ENCODE measurements at regions not wholly inside any gene's neighbourhood (a gene's known extent, or its start where the extent isn't known, plus 50 kb on each side); places are given as distances from the start of the nearest gene placed in this dataset.

- Mint-ChIP-seq H3K9me3 (ENCODE audit: unreplicated experiment) (no peaks in the 10 kb centered on the region), H3K4me1 (ENCODE audit: unreplicated experiment) (no peaks in the 10 kb centered on the region), H3K4me3 (ENCODE audit: unreplicated experiment) (no peak overlapping the region), H3K27me3 (ENCODE audit: unreplicated experiment) (no peaks in the 10 kb centered on the region), H3K27ac (ENCODE audit: unreplicated experiment) (no peak overlapping the region), H3K36me3 (ENCODE audit: unreplicated experiment) (no peaks in the 10 kb centered on the region)
- no peak for TF ChIP-seq CTCF (IDR thresholded peaks at IDR 0.05)
- DNase-seq (ENCODE audit: extremely low spot score, unreplicated experiment), result no peak
These were observed 387.8 kb upstream of the ADGRL2 start for GRCh38 chr1:81412954-81413353.

- Mint-ChIP-seq H3K36me3 (ENCODE audit: unreplicated experiment) (no peaks in the 10 kb centered on the region), H3K4me3 (ENCODE audit: unreplicated experiment) (no peak overlapping the region), H3K27ac (ENCODE audit: unreplicated experiment) (no peak overlapping the region), H3K4me1 (ENCODE audit: unreplicated experiment) (no peaks in the 10 kb centered on the region), H3K27me3 (ENCODE audit: unreplicated experiment) (peaks cover 2% of the 10 kb centered on the region), H3K9me3 (ENCODE audit: unreplicated experiment) (no peaks in the 10 kb centered on the region)
- TF ChIP-seq CTCF (IDR thresholded peaks at IDR 0.05), result no peak
- no peak for DNase-seq (ENCODE audit: extremely low spot score, unreplicated experiment)
These were observed 389.8 kb upstream of the ADGRL2 start for GRCh38 chr1:81410941-81411340.

GRCh38 chr1:81410351-81410750, 390.4 kb upstream of the ADGRL2 start:
- no peaks in the 10 kb centered on the region for H3K36me3 Mint-ChIP-seq (ENCODE audit: unreplicated experiment)
- H3K4me3 Mint-ChIP-seq (ENCODE audit: unreplicated experiment), result no peak overlapping the region
- no peak for TF ChIP-seq CTCF (IDR thresholded peaks at IDR 0.05)
- no peaks in the 10 kb centered on the region for H3K4me1 Mint-ChIP-seq (ENCODE audit: unreplicated experiment)
- no peak for DNase-seq (ENCODE audit: extremely low spot score, unreplicated experiment)
- H3K9me3 Mint-ChIP-seq (ENCODE audit: unreplicated experiment), result no peaks in the 10 kb centered on the region
- H3K27ac Mint-ChIP-seq (ENCODE audit: unreplicated experiment), result no peak overlapping the region
- H3K27me3 Mint-ChIP-seq (ENCODE audit: unreplicated experiment), result peaks cover 2% of the 10 kb centered on the region

GRCh38 chr1:81409780-81410274, 390.9 kb upstream of the ADGRL2 start:
- Mint-ChIP-seq H3K4me3 (ENCODE audit: unreplicated experiment) (no peak overlapping the region), H3K4me1 (ENCODE audit: unreplicated experiment) (no peaks in the 10 kb centered on the region), H3K9me3 (ENCODE audit: unreplicated experiment) (no peaks in the 10 kb centered on the region), H3K27me3 (ENCODE audit: unreplicated experiment) (peaks cover 2% of the 10 kb centered on the region), H3K27ac (ENCODE audit: unreplicated experiment) (no peak overlapping the region), H3K36me3 (ENCODE audit: unreplicated experiment) (no peaks in the 10 kb centered on the region)
- no peak for TF ChIP-seq CTCF (IDR thresholded peaks at IDR 0.05)
- DNase-seq (ENCODE audit: extremely low spot score, unreplicated experiment), result no peak

- Mint-ChIP-seq H3K9me3 (ENCODE audit: unreplicated experiment) (no peaks in the 10 kb centered on the region), H3K27ac (ENCODE audit: unreplicated experiment) (no peak overlapping the region), H3K4me1 (ENCODE audit: unreplicated experiment) (no peaks in the 10 kb centered on the region), H3K36me3 (ENCODE audit: unreplicated experiment) (no peaks in the 10 kb centered on the region), H3K27me3 (ENCODE audit: unreplicated experiment) (peaks cover 2% of the 10 kb centered on the region), H3K4me3 (ENCODE audit: unreplicated experiment) (no peak overlapping the region)
- TF ChIP-seq CTCF (IDR thresholded peaks at IDR 0.05), result no peak
- no peak for DNase-seq (ENCODE audit: extremely low spot score, unreplicated experiment)
These were observed 391.5 kb upstream of the ADGRL2 start for GRCh38 chr1:81409262-81409661.
